Esophagus muscularis mucosa (tissue), 4 donors: ENCODE measurements at regions not wholly inside any gene's neighbourhood (a gene's known extent, or its start where the extent isn't known, plus 50 kb on each side); places are given as distances from the start of the nearest gene placed in this dataset.
"Not testable (repeated sequence)": the region's sequence is repeated elsewhere in the genome, so short reads cannot be mapped to it uniquely, and the experiment has no call there.

Source experiments
- DNase-seq: peaks from one replicate; pipeline ENCODE4 v3.0.0-alpha.2; 2017; ENCODE audit errors: extremely low spot score
- H3K27ac ChIP-seq, 4 donors: fragments of 200-600 bp; sonication (generic); replicated peaks in 1 of 4; 1 replicate in 3 of 4; 2 replicates in 1 of 4; pipeline ENCODE4 v1.5.1; 2016 to 2019; ENCODE audit warnings: mild to moderate bottlenecking in 1 of 4
- H3K27me3 ChIP-seq, 4 donors: fragments of 200-600 bp; sonication (generic); one replicate each; pipeline versions ENCODE4 v1.5.1 to v1.6.0; 2016 to 2019
- H3K36me3 ChIP-seq, 4 donors: fragments of 200-600 bp; sonication (generic); one replicate each; pipeline ENCODE4 v1.5.1; 2016 to 2019
- H3K4me1 ChIP-seq, 4 donors: fragments of 200-600 bp; sonication (generic); one replicate each; pipeline ENCODE4 v1.5.1; 2016 to 2019
- H3K4me3 ChIP-seq, 4 donors: fragments of 200-600 bp; sonication (generic); 1 replicate in 2 of 4; 2 replicates in 2 of 4; pipeline ENCODE4 v1.5.1; 2016 to 2019; ENCODE audit warnings: mild to moderate bottlenecking in 4 of 4, moderate library complexity in 1 of 4
- H3K9me3 ChIP-seq, 4 donors: fragments of 200-600 bp; sonication (generic); 1 replicate in 3 of 4; 2 replicates in 1 of 4; pipeline ENCODE4 v1.5.1; 2016 to 2019
- CTCF ChIP-seq, 3 experiments: fragments of 200-600 bp in 2 of 3; fragments of 450-650 bp in 1 of 3; sonication (generic) in 2 of 3; IDR thresholded peaks; one replicate each; pipeline ENCODE4 v1.5.1; 2017 to 2019; ENCODE audit warnings: antibody characterized with exemption in 3 of 3, mild to moderate bottlenecking in 2 of 3, moderate library complexity in 1 of 3
- EP300 ChIP-seq: sonication (generic); formaldehyde crosslinking; IDR thresholded peaks from one replicate; pipeline ENCODE4 v1.6.1; 2017; ENCODE audit warnings: antibody characterized with exemption
- POLR2A ChIP-seq: fragments of 450-650 bp; IDR thresholded peaks from one replicate; pipeline ENCODE4 v1.6.1; 2017; ENCODE audit warnings: antibody characterized with exemption, moderate library complexity, mild to moderate bottlenecking, low read depth
- POLR2AphosphoS5 ChIP-seq, 2 donors: sonication (generic); formaldehyde crosslinking; IDR thresholded peaks; one replicate each; pipeline ENCODE4 v1.6.1; 2017; ENCODE audit warnings: antibody characterized with exemption in 2 of 2
- WGBS: methylation state at CpG from one replicate; pipeline ENCODE4 v1.1.5; 2018; 5-methylcytosine and 5-hydroxymethylcytosine counted together
- intact Hi-C: fragments of 100-400 bp; cut with DNase I; formaldehyde crosslinking; loops from one replicate; pipeline ENCODE4 v1.15.1; 2023

- intact Hi-C loops: no loop called here
These were observed 157.4 kb upstream of the MAGI2 start for GRCh38 chr7:79610748-79611304.

DNA sequence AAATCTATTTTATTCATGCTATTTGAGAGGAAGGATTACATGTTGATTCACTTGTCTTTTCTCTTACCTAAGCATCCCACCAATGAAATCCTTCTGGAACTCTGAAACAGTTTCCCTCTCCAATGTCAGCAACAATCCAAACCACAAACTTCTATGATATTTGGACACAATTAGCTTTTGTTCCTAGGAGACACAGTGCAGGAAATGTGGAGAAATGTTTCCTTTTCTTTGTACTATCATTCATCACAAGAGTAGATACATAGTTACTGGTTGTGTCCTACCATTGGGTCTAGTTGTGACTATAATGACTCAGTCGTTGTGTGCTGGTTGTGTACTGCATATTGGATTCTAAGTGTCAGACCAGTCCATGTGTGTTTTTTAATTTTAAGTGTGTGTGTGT is 156.8 kb upstream of the MAGI2 start:
- 82% methylated on average over 1 of the region's 1 CpG for WGBS
- Histone ChIP-seq H3K9me3 (no peaks in the 10 kb centered on the region), H3K36me3 (no peaks in the 10 kb centered on the region), H3K4me1 (no peaks in the 10 kb centered on the region), H3K4me3 (no peak overlapping the region), H3K27ac (no peak overlapping the region), H3K27me3 (no peaks in the 10 kb centered on the region)
- TF ChIP-seq EP300: no peak
- no peak for TF ChIP-seq CTCF (IDR thresholded peaks at IDR 0.05)
- TF ChIP-seq POLR2A: no peak
- no peak for TF ChIP-seq POLR2AphosphoS5 (IDR thresholded peaks at IDR 0.05)
- no peak for DNase-seq
- intact Hi-C loops: no loop called here

More at GRCh38 chr7:79610748-79611304, 157.4 kb upstream of the MAGI2 start:
- H3K4me3 ChIP-seq: no peak overlapping the region
- no peaks in the 10 kb centered on the region for H3K36me3 ChIP-seq
- no peaks in the 10 kb centered on the region for H3K4me1 ChIP-seq
- TF ChIP-seq POLR2A: no peak
- no peak for TF ChIP-seq EP300
- TF ChIP-seq CTCF (IDR thresholded peaks at IDR 0.05): no peak
- TF ChIP-seq POLR2AphosphoS5 (IDR thresholded peaks at IDR 0.05): no peak
- WGBS: 51% methylated on average over 3 of the region's 3 CpGs
- no peaks in the 10 kb centered on the region for H3K27me3 ChIP-seq
- no peak overlapping the region for H3K27ac ChIP-seq
- no peaks in the 10 kb centered on the region for H3K9me3 ChIP-seq
- DNase-seq: no peak

DNA sequence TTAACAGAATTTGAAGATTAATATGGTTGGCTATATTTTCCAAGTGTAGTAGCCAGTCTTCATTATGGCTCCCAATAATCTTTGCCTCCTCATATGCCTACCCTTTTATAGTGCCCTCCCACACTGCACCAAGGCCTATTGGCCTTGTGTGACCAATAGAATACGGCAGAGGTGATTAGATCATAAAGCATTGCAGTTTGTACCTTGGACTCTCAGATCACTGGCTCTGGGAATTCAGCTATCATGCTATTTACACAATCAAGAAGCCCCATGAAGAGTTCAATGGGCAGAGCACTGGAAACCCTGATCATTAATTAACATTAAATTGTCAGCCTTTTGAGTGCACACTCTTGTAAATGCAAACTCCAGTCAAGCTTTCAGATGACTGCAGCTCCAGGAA is 154.5 kb upstream of the MAGI2 start:
- DNase-seq: no peak
- 100% methylated on average over 1 of the region's 1 CpG for WGBS
- H3K9me3 ChIP-seq: no peaks in the 10 kb centered on the region

GRCh38 chr7:79604841-79605240 is 151.4 kb upstream of the MAGI2 start:
- TF ChIP-seq POLR2AphosphoS5 (IDR thresholded peaks at IDR 0.05): no peak
- no peak for TF ChIP-seq POLR2A
- TF ChIP-seq CTCF (IDR thresholded peaks at IDR 0.05): no peak
- no peak for TF ChIP-seq EP300
- H3K36me3 ChIP-seq: no peaks in the 10 kb centered on the region
- H3K27ac ChIP-seq: no peak overlapping the region
- WGBS: 88% methylated on average over 4 of the region's 4 CpGs
- no peak overlapping the region for H3K4me3 ChIP-seq
- H3K4me1 ChIP-seq: no peaks in the 10 kb centered on the region
- DNase-seq: no peak
- intact Hi-C loops: no loop called here
- no peaks in the 10 kb centered on the region for H3K9me3 ChIP-seq
- H3K27me3 ChIP-seq: no peaks in the 10 kb centered on the region

More for the DNA sequence above, 154.5 kb upstream of the MAGI2 start:
- no peaks in the 10 kb centered on the region for H3K36me3 ChIP-seq
- no peak overlapping the region for H3K27ac ChIP-seq
- no peaks in the 10 kb centered on the region for H3K4me1 ChIP-seq
- no peaks in the 10 kb centered on the region for H3K27me3 ChIP-seq
- intact Hi-C loops: no loop called here
- no peak overlapping the region for H3K4me3 ChIP-seq
- TF ChIP-seq POLR2A: no peak
- TF ChIP-seq EP300: no peak
- no peak for TF ChIP-seq POLR2AphosphoS5 (IDR thresholded peaks at IDR 0.05)
- TF ChIP-seq CTCF (IDR thresholded peaks at IDR 0.05): no peak

DNA sequence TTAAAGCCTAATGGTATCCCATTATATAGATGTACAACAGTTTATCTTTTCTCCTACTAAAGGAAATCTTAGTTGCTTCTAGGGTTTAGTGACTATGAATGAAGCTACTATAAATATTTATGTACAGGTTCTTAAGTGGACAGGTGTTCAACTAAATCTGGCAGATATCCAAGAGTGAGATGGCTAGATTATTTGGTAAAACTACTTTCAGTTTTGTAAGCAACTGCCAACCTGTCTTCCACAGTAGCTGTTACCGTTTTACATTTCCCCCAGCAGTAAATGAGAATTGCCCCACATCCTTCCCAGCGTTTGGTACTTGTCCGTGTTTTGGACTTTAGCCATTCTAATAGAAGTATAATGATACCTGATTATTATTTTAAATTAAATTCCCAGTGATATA is 144.9 kb upstream of the MAGI2 start:
- TF ChIP-seq POLR2A: no peak
- no peak for TF ChIP-seq EP300
- TF ChIP-seq CTCF (IDR thresholded peaks at IDR 0.05): no peak
- TF ChIP-seq POLR2AphosphoS5 (IDR thresholded peaks at IDR 0.05): no peak
- intact Hi-C loops: no loop called here
- Histone ChIP-seq H3K27ac (no peak overlapping the region), H3K9me3 (no peaks in the 10 kb centered on the region), H3K4me1 (no peaks in the 10 kb centered on the region), H3K36me3 (no peaks in the 10 kb centered on the region), H3K27me3 (no peaks in the 10 kb centered on the region), H3K4me3 (no peak overlapping the region)
- no peak for DNase-seq
- WGBS: 34% methylated on average over 3 of the region's 3 CpGs

GRCh38 chr7:79594671-79595070 is 141.2 kb upstream of the MAGI2 start:
- H3K27me3 ChIP-seq, H3K9me3 ChIP-seq, DNase-seq, H3K36me3 ChIP-seq, H3K4me1 ChIP-seq, H3K4me3 ChIP-seq, H3K27ac ChIP-seq, intact Hi-C loops: not testable (repeated sequence)
- 63% methylated on average over 5 of the region's 5 CpGs for WGBS
